ENCODE measurements at regions not wholly inside any gene's neighbourhood (a gene's known extent, or its start where the extent isn't known, plus 50 kb on each side); places are given as distances from the start of the nearest gene placed in this dataset.
A peak's percentile ranks its signal among the peaks of the same experiment; 100 is the strongest.

GRCh38 chr12:93315385-93315906 lies 62.3 kb upstream of the NUDT4 start:
- Histone ChIP-seq H3K9me2 (no peaks in the 10 kb centered on the region), H3K4me1 (ENCODE audit: control insufficient read depth in 1 of 2, insufficient read depth in 2 of 2, low read depth in 1 of 2, low read length in 1 of 2) (peaks cover 0 to 32% of the 10 kb centered on the region in 2 experiments; a peak in 3 of 4 replicates), H3K79me2 (ENCODE audit: insufficient read depth) (no peaks in the 10 kb centered on the region), H4K20me1 (ENCODE audit: insufficient read depth) (no peaks in the 10 kb centered on the region), H3K4me3 (ENCODE audit: low read depth in 2 of 2, low read length in 1 of 2) (no peak overlapping the region), H3F3A (replicated peaks; ENCODE audit: insufficient read depth) (peaks cover 18% of the 10 kb centered on the region), H3K27me3 (ENCODE audit: insufficient read depth) (no peaks in the 10 kb centered on the region), H3K4me2 (no peak overlapping the region), H3K36me3 (replicated peaks in 1 of 2; ENCODE audit: control insufficient read depth in 1 of 2, insufficient read depth in 2 of 2, low read length in 1 of 2) (no peaks in the 10 kb centered on the region), H2AFZ (ENCODE audit: low read depth) (no peak overlapping the region), H3K9ac (no peak overlapping the region), H3K9me3 (no peaks in the 10 kb centered on the region), H3K27ac (ENCODE audit: low read depth in 2 of 2, low read length in 1 of 2) (no peak overlapping the region)
- 85% methylated on average over 9 of the region's 9 CpGs for WGBS (ENCODE audit: low lambda C conversion rate)
- TF ChIP-seq MEF2A (IDR thresholded peaks at IDR 0.05; ENCODE audit: borderline replicate concordance, low read depth) (no peak), NFIC (IDR thresholded peaks at IDR 0.05; ENCODE audit: borderline replicate concordance) (no peak), RXRA (IDR thresholded peaks at IDR 0.05; ENCODE audit: borderline replicate concordance, low read depth) (no peak), EZH2phosphoT487 (IDR thresholded peaks at IDR 0.05; ENCODE audit: borderline replicate concordance, low read depth) (no peak), PBX3 (IDR thresholded peaks at IDR 0.05) (no peak), USF1 (IDR thresholded peaks at IDR 0.05; ENCODE audit: borderline replicate concordance, low read depth) (no peak), RCOR1 (IDR thresholded peaks at IDR 0.05; ENCODE audit: low read length) (no peak), ELF1 (IDR thresholded peaks at IDR 0.05) (no peak), NRF1 (IDR thresholded peaks at IDR 0.05; ENCODE audit: low read depth, low read length) (no peak), MAX (IDR thresholded peaks at IDR 0.05; ENCODE audit: low read depth) (no peak), POLR2AphosphoS5 (IDR thresholded peaks at IDR 0.05; ENCODE audit: low read depth, low read length) (no peak), TAF1 (IDR thresholded peaks at IDR 0.05; ENCODE audit: borderline replicate concordance, low read depth, low read length) (no peak), GATA2 (CRISPR knock-in tag; IDR thresholded peaks at IDR 0.05) (no peak)
- CTCF ChIA-PET = no interaction called here
- DNase-seq = no peak
- POLR2A ChIA-PET = no interaction called here

- Histone ChIP-seq H3F3A (replicated peaks; ENCODE audit: insufficient read depth) (peaks cover 14% of the 10 kb centered on the region), H3K9me2 (no peaks in the 10 kb centered on the region), H2AFZ (ENCODE audit: low read depth) (no peak overlapping the region), H3K9ac (no peak overlapping the region), H3K36me3 (replicated peaks in 1 of 2; ENCODE audit: control insufficient read depth in 1 of 2, insufficient read depth in 2 of 2, low read length in 1 of 2) (no peaks in the 10 kb centered on the region), H3K9me3 (no peaks in the 10 kb centered on the region), H3K4me1 (ENCODE audit: control insufficient read depth in 1 of 2, insufficient read depth in 2 of 2, low read depth in 1 of 2, low read length in 1 of 2) (peaks cover 0 to 32% of the 10 kb centered on the region in 2 experiments; a peak in 3 of 4 replicates), H4K20me1 (ENCODE audit: insufficient read depth) (no peaks in the 10 kb centered on the region), H3K4me2 (no peak overlapping the region), H3K4me3 (ENCODE audit: low read depth in 2 of 2, low read length in 1 of 2) (no peak overlapping the region), H3K79me2 (ENCODE audit: insufficient read depth) (no peaks in the 10 kb centered on the region), H3K27me3 (ENCODE audit: insufficient read depth) (no peaks in the 10 kb centered on the region), H3K27ac (ENCODE audit: low read depth in 2 of 2, low read length in 1 of 2) (peak overlapping the region in 1 of 2 experiments; percentile 22; a peak in 1 of 4 replicates)
- 61% methylated on average over 4 of the region's 4 CpGs for WGBS (ENCODE audit: low lambda C conversion rate)
- ChIA-PET POLR2A (no interaction called here), CTCF (no interaction called here)
- TF ChIP-seq EZH2phosphoT487 (IDR thresholded peaks at IDR 0.05; ENCODE audit: borderline replicate concordance, low read depth) (no peak), TAF1 (IDR thresholded peaks at IDR 0.05; ENCODE audit: borderline replicate concordance, low read depth, low read length) (no peak), NRF1 (IDR thresholded peaks at IDR 0.05; ENCODE audit: low read depth, low read length) (no peak), USF2 (IDR thresholded peaks at IDR 0.05; ENCODE audit: borderline replicate concordance, low read depth, low read length) (no peak), REST (IDR thresholded peaks at IDR 0.05; ENCODE audit: low read depth, low read length) (no peak), CHD2 (IDR thresholded peaks at IDR 0.05; ENCODE audit: low read length, partially characterized antibody) (no peak), FOXM1 (IDR thresholded peaks at IDR 0.05; ENCODE audit: low read depth) (no peak), MAX (IDR thresholded peaks at IDR 0.05; ENCODE audit: low read depth) (no peak), GATA2 (CRISPR knock-in tag; IDR thresholded peaks at IDR 0.05) (no peak)
- DNase-seq = no peak
Measured at GRCh38 chr12:93315907-93316622, 61.7 kb upstream of the NUDT4 start.

All from SK-N-SH (cell line).